Lower leg skin (tissue), 3 donors: ENCODE measurements at regions not wholly inside any gene's neighbourhood (a gene's known extent, or its start where the extent isn't known, plus 50 kb on each side); places are given as distances from the start of the nearest gene placed in this dataset.

Experiments used
- CTCF ChIP-seq, 3 donors: fragments of 450-650 bp; IDR thresholded peaks; one replicate each; pipeline ENCODE4 v1.5.1; 2016; ENCODE audit warnings: antibody characterized with exemption in 3 of 3, mild to moderate bottlenecking in 3 of 3, moderate library complexity in 2 of 3
- POLR2A ChIP-seq, 2 donors: fragments of 450-650 bp; IDR thresholded peaks; one replicate each; pipeline ENCODE4 v1.6.1; 2016 to 2017; ENCODE audit warnings: antibody characterized with exemption in 2 of 2, mild to moderate bottlenecking in 1 of 2, moderate library complexity in 1 of 2

GRCh38 chr5:117633093-117633492 lies 1058.5 kb upstream of the SEMA6A start:
- TF ChIP-seq POLR2A (IDR thresholded peaks at IDR 0.05): no peak
- TF ChIP-seq CTCF (IDR thresholded peaks at IDR 0.05): no peak
